Neural crest cell (in vitro differentiated cells): ENCODE measurements at regions not wholly inside any gene's neighbourhood (a gene's known extent, or its start where the extent isn't known, plus 50 kb on each side); places are given as distances from the start of the nearest gene placed in this dataset.

Experiments
- DNase-seq: peaks from one replicate; pipeline ENCODE4 v3.0.0; 2021; ENCODE audit warnings: low read depth, mixed read lengths, low spot score
- H3K27ac Mint-ChIP-seq: one replicate; pipeline ENCODE4 v1.8.0; 2021; ENCODE audit warnings: mild to moderate bottlenecking, mixed read lengths; ENCODE audit not compliant: unreplicated experiment
- H3K27me3 Mint-ChIP-seq: 2 replicates; pipeline ENCODE4 v1.8.0; 2021; ENCODE audit warnings: low read depth, mild to moderate bottlenecking, mixed read lengths
- H3K36me3 Mint-ChIP-seq: 2 replicates; pipeline ENCODE4 v1.8.0; 2021; ENCODE audit warnings: low read depth, mild to moderate bottlenecking, mixed read lengths
- H3K4me1 Mint-ChIP-seq: 2 replicates; pipeline ENCODE4 v1.8.0; 2021; ENCODE audit warnings: mixed read lengths
- H3K4me3 Mint-ChIP-seq: one replicate; pipeline ENCODE4 v1.8.0; 2021; ENCODE audit warnings: mild to moderate bottlenecking, mixed read lengths
- H3K9me3 Mint-ChIP-seq: 2 replicates; pipeline ENCODE4 v1.8.0; 2021; ENCODE audit warnings: mixed read lengths
- TF ChIP-seq, protein P1 (sequence below): fragments of 200-600 bp; sonication (generic); conservative IDR thresholded peaks from 2 replicates; pipeline ENCODE4 v1.5.0; 2021; ENCODE audit warnings: antibody characterized with exemption, mild to moderate bottlenecking

GRCh38 chr2:123870206-123870880 lies 154.7 kb upstream of the CNTNAP5 start:
- Mint-ChIP-seq H3K27me3 (no peaks in the 10 kb centered on the region), H3K4me3 (no peak overlapping the region), H3K9me3 (peaks cover 3% of the 10 kb centered on the region), H3K4me1 (peaks cover 18% of the 10 kb centered on the region), H3K36me3 (peaks cover 2% of the 10 kb centered on the region), H3K27ac (no peak overlapping the region)
- TF ChIP-seq, protein P1, sequence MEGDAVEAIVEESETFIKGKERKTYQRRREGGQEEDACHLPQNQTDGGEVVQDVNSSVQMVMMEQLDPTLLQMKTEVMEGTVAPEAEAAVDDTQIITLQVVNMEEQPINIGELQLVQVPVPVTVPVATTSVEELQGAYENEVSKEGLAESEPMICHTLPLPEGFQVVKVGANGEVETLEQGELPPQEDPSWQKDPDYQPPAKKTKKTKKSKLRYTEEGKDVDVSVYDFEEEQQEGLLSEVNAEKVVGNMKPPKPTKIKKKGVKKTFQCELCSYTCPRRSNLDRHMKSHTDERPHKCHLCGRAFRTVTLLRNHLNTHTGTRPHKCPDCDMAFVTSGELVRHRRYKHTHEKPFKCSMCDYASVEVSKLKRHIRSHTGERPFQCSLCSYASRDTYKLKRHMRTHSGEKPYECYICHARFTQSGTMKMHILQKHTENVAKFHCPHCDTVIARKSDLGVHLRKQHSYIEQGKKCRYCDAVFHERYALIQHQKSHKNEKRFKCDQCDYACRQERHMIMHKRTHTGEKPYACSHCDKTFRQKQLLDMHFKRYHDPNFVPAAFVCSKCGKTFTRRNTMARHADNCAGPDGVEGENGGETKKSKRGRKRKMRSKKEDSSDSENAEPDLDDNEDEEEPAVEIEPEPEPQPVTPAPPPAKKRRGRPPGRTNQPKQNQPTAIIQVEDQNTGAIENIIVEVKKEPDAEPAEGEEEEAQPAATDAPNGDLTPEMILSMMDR = no peak
- no peak for DNase-seq

DNA sequence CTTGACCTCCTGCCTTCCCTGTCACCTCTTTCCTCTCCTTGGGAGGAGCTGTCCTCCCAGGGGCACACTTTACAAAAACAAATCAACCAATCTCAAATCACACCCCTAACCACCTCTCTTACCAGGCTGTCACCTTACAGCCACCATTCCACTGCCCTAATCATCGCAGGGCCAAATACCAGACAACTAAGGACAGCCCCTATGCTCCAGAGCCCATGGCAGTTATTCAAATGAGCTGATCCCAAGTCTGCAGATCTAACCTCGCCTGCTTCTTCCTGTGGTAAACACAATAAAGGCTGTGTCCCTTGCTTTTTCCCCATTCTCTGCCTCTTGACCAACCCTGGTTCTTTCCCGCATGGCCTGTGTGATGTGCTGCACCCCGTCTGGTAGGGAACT lies 154.2 kb upstream of the CNTNAP5 start:
- Mint-ChIP-seq H3K4me1 (peaks cover 18% of the 10 kb centered on the region), H3K9me3 (peaks cover 3% of the 10 kb centered on the region), H3K4me3 (no peak overlapping the region), H3K36me3 (peaks cover 2% of the 10 kb centered on the region), H3K27me3 (no peaks in the 10 kb centered on the region), H3K27ac (no peak overlapping the region)
- TF ChIP-seq, protein P1 = no peak
- no peak for DNase-seq

DNA sequence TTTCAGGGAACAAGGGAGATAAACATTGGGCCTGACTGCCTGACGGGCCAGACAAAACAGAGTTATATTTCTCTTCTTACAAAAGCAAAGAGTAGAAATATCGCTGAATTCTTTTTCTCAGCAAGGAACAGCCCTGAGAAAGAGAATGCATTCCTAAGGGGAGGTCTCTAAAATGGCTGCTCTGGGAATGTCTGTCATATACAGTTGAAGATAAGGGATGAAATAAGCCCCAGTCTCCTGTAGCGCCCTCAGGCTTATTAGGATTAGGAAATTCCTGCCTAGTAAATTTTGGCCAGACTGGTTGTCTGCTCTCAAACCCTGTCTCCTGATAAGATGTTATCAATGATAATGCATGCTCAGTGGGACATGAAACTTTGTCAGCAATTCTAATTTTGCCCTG lies 134.9 kb upstream of the CNTNAP5 start:
- TF ChIP-seq, protein P1 = no peak
- Mint-ChIP-seq H3K27ac (no peak overlapping the region), H3K27me3 (no peaks in the 10 kb centered on the region), H3K36me3 (peaks cover 13% of the 10 kb centered on the region), H3K4me3 (no peak overlapping the region), H3K4me1 (no peaks in the 10 kb centered on the region), H3K9me3 (peaks cover 7% of the 10 kb centered on the region)
- no peak for DNase-seq

DNA sequence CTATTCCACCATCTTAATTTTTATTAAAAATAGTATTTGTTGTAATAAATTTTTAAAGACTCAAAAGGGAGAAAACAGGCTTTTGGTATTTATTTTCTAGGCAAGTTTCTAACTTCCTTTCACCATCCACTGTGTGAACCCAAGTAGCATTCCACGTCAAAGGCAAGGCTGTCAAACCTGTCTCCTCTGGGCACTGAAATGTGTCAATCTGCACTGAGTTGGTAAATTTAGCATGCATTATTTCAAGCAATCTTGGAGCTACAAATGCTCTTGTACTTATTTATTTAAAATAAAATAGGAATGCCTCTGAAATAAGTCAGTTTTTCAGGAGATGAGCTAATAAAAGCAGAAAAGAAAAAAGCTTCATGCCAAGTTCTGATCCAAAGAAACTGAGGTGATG lies 130.9 kb upstream of the CNTNAP5 start:
- Mint-ChIP-seq H3K4me3 (no peak overlapping the region), H3K36me3 (peaks cover 9% of the 10 kb centered on the region), H3K9me3 (peaks cover 13% of the 10 kb centered on the region), H3K27me3 (no peaks in the 10 kb centered on the region), H3K4me1 (no peaks in the 10 kb centered on the region), H3K27ac (no peak overlapping the region)
- DNase-seq = no peak
- TF ChIP-seq, protein P1 = no peak

DNA sequence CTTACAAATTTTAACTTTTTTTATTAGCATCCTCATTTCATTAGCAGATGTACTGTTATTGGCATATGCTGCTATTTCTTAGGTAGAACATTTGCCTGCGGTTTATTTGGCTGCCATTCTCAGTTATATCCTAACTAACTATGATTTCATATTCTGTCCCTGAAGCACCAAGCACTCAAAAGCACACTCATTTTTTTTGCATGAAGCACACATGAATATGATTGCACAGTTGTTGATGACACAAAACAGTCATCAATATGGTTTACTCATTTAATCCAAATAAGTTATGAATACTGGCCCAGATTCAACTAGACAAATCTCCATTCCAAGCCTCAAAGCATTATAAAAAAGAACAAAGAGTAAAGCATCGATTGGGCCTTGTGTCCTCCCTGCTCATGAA lies 129.4 kb upstream of the CNTNAP5 start:
- no peak overlapping the region for H3K4me3 Mint-ChIP-seq
- no peaks in the 10 kb centered on the region for H3K27me3 Mint-ChIP-seq
- H3K4me1 Mint-ChIP-seq = no peaks in the 10 kb centered on the region
- H3K36me3 Mint-ChIP-seq = peaks cover 12% of the 10 kb centered on the region
- H3K9me3 Mint-ChIP-seq = peaks cover 18% of the 10 kb centered on the region
- H3K27ac Mint-ChIP-seq = no peak overlapping the region
- TF ChIP-seq, protein P1 = no peak
- no peak for DNase-seq
